Astrocyte (in vitro differentiated cells and primary cell): ENCODE measurements at regions not wholly inside any gene's neighbourhood (a gene's known extent, or its start where the extent isn't known, plus 50 kb on each side); places are given as distances from the start of the nearest gene placed in this dataset.

Source experiments
- EZH2 ChIP-seq: IDR thresholded peaks from 2 replicates; pipeline ENCODE4 v1.6.1; 2012; ENCODE audit warnings: mild to moderate bottlenecking, low read length, inconsistent platforms; ENCODE audit not compliant: insufficient read depth
- TF ChIP-seq, protein P1 (sequence below): IDR thresholded peaks from 2 replicates; pipeline ENCODE4 v1.5.1; 2011; ENCODE audit warnings: low read depth, mild to moderate bottlenecking, inconsistent platforms, low read length, moderate library complexity; ENCODE audit not compliant: insufficient read depth

DNA sequence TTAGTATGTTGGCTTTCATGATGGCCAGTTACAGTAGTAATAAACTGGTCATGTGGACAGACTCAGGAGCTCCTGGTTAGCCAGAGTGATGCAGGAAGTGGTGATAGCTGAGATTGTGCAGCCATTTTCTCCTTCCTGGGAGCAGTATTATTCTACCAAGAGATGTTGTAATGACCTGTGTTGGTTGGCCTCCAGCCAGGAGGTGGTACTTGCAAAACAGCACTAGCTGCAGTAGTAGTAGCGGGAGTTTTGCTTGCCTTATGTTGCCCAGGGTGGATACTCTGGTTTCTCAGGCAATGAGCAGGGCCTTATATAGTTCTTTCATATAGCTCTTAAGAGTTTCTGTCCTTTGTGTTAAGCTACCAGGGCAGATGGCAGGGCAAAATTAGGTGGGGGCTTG, 998.8 kb downstream of the GLUD2 start:
- TF ChIP-seq, protein P1, sequence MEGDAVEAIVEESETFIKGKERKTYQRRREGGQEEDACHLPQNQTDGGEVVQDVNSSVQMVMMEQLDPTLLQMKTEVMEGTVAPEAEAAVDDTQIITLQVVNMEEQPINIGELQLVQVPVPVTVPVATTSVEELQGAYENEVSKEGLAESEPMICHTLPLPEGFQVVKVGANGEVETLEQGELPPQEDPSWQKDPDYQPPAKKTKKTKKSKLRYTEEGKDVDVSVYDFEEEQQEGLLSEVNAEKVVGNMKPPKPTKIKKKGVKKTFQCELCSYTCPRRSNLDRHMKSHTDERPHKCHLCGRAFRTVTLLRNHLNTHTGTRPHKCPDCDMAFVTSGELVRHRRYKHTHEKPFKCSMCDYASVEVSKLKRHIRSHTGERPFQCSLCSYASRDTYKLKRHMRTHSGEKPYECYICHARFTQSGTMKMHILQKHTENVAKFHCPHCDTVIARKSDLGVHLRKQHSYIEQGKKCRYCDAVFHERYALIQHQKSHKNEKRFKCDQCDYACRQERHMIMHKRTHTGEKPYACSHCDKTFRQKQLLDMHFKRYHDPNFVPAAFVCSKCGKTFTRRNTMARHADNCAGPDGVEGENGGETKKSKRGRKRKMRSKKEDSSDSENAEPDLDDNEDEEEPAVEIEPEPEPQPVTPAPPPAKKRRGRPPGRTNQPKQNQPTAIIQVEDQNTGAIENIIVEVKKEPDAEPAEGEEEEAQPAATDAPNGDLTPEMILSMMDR, result no peak
- TF ChIP-seq EZH2, result no peak
